Effector CD8-positive, alpha-beta T cell (primary cell): ENCODE measurements at regions not wholly inside any gene's neighbourhood (a gene's known extent, or its start where the extent isn't known, plus 50 kb on each side); places are given as distances from the start of the nearest gene placed in this dataset.
"Not testable (repeated sequence)": the region's sequence is repeated elsewhere in the genome, so short reads cannot be mapped to it uniquely, and the experiment has no call there.

Experiments used
- DNase-seq: peaks from one replicate; lab custom pipeline; 2025; lab: John Stamatoyannopoulos, UW

DNA sequence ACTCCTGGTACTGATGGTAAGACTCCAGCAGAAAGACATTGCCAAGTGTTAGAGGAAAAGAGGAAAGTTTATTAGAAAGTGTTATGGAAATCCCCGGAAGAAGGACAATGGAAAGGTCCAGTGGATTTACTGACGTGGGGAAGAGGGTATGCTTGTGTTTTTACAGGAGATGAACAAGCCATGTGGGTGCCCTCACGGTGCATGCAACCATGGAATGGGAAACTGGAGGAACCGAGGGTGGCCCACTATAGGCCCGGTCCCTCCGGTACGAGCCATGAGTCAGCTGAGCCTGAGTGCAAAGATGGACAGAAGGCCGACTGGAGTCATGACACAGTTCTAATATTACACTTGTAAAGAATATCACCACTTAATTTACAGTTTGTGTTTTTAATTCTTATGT is 123.3 kb upstream of the ZCCHC13 start:
- no peak for DNase-seq

DNA sequence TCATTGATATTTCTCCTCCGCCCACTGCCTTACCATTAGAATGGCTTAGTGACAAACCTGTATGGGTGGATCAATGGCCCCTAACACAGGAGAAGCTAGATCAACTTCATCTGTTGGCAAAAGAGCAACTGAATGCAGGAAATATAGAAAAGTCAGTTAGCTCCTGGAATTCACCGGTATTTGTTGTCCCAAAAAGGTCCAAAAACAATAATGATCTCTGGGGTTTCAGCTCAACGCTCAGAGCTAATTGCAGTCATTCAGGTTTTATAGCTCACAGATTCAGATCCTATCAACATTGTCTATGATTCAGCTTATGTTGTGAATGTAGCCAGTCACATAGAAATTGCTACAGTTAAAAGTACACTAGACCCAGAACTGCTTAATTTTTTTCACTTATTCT is 124.0 kb upstream of the ZCCHC13 start:
- DNase-seq = no peak

DNA sequence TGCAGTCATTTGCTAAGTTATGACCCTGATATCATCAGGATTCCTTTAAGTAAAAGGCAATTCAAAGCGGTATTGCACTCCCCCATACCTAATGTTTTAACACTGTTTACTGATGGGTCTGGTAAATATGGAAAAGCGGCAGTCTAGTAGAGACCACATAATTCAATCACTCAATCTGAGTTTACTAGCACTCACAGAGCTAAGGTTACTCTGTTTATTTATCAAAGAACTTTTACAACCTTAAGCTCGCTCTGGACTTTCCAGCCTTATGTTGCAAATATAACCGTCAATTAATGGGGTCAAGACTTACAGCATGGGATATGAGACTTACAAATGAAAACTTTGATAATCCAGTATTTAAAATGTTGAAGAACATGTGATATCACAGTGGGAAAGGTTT is 124.5 kb upstream of the ZCCHC13 start:
- no peak for DNase-seq

DNA sequence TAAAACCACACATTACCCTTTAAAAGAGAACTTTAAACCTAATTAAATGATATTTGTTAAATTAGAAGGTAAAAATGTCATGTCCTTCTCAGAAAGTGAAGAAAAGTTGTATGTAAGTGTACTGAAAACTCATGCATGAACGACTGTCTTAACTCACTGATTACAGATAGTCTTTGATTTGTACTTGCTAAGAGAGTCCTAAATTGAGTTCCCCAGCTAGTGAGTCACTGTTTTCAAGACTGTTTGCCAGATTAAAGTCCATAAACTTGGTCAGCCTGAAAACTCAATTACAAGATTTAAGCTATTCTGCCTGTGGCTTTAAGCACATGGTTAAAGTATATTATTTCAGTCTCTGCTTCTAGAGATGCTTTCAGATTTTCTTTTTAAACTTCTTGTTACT is 124.9 kb upstream of the ZCCHC13 start:
- no peak for DNase-seq

DNA sequence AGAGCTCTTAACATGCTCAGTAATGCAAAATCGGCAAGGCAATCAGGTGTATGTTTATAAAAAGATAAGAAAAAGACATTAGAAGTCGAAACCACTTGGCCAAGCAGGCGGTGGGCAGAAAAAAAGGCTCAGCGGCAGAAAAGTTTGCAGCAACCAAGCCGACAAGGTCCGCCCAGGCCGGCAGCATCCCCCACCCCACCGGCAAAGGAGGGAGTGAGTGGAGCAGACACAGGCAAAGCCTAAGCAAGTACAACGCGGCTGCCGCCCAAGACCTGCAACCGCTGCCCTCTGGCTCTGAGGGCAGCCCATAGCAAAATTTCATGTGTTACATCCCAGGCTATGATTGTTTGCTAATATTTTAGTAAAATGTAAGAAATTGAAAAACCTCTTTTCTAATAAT is 125.4 kb upstream of the ZCCHC13 start:
- DNase-seq = no peak

DNA sequence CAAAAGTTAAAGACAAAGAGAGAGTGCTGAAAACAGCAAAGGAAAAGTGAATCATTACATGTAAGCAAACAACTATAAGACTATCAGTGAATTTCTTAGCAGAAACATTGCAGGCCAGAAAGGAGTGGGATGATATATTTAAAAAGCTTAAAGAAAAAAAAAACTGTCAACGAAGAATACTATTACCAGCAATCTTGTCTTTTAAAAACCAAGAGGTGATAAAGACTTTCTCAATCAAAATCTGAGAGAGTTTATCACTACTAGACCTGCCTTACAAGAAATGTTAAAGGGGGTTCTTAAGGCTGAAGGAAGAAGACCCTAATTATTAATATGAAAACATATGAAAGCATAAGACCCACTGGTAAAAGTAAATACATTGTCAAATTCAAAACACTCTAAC is 132.5 kb upstream of the ZCCHC13 start:
- no peak for DNase-seq

DNA sequence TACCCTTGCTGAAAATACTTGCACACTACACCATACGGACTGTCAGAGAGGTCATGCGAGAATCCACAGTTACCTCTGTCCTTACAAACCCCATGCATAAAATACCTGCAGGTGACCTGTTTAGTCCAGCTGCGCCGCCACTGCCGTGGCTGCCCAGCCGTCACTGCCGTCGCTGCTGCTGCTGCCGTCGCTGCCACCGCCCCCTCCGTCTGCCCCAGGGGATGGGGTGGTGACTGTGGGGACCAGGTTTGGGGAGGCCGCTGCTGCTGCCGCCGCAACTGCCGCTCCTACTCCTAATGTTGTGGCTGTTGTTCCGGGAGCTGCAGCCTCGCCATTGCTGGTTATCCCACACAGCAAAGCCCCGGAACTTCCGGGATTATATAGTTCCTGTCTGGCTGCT is 141.8 kb upstream of the ZCCHC13 start:
- no peak for DNase-seq

DNA sequence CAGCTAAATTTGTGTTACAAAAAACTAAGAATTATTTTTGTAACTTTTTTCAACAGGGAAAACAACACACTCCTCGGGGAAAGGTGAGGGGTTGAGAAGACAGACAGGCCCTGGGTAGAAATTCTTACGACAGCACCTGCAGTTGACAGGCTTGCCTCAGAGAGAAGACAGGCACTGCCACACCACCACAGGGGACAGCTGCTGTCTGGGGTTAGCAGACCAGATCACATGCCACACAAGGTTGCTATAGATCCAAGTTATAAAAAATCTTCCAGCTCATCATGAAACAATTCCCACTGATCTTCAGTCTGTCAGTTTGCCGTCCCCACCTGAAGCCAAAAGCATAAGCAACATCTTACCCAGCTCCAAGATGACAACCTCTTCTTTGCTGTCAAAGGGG is 143.2 kb upstream of the ZCCHC13 start:
- no peak for DNase-seq

DNA sequence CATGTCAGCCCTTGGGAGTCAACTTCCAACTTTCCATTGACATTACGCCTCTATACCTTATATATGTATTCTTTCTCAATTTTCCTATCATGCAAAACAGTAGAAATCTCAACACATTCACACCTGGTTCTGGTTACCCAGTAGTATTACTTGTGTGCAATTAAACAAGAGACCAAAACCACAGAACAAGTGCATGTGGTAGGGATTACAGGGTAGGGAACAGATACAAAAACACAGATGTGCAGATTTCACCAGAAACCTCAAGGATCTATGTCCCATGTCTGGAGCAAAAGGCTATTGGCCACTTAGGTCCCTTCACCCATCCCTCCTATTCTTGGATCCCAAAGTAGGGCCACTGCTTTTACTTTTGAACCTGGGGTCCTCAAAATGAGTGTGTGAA is 143.6 kb upstream of the ZCCHC13 start:
- no peak for DNase-seq

DNA sequence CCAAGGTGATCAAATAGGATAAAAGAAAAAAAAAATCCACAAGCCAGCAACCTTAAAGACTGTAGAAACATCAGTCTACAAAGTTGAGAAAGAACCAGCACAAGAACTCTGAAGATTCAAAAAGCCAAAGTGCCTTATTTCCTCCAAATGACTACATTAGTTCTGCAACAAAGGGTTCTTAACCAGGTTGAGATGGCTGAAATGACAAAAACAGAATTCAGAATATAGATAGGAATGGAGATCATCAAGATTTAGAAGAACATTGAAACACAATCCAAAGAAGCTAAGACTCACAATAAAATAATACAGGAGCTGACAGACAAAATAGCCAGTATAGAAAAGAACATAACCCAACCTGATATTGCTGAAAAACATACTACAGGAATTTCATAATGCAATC is 156.5 kb upstream of the ZCCHC13 start:
- DNase-seq = no peak

DNA sequence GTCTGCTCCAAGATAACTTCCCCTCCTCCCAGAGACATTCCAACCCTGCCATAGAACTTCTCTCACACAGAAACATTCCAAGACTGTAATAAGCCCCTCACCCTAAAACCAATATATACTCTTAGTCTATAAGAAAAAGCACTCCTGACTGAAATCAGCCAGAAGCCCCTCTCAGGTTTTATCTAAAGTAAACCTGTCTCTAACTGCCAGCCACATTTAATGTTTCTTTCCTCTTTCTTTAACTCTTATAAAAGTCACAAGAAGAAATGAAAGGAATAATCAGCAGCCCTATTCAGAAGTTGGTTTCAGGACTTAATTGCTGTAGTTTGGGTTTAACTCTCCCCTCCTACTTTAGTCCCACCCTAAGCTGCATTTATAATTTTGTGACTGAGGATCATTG is 165.0 kb upstream of the ZCCHC13 start:
- no peak for DNase-seq

DNA sequence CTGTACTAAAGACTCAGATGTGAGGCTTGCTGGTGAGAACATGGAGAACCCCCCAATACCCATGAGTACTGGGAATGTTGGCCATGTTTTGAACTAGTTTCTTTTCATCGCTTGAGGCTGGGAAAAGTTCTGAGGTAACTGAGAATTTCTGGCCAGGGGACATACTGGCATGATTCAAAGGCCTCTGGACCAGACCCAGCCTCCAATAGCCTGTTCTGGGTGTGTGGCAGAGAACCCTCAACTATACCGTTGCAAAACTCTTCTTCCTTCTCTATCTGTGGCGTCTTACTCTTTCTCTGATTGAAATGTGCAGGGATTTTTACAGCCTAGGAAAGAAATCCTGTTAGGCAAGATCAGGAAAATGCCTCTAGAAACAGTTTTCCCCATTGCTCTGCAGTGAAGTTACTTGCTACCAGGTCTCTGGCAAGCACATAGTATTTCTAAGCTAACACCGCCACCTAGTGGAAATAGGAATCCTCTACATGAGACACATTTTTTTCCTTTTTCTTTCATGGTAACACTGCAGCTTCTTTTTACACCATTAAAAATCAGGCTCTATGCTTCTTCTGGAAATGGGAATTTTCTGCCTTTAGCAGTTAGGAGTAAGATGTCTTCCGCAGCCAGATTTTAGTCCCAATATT is 170.7 kb upstream of the ZCCHC13 start:
- no peak for DNase-seq

DNA sequence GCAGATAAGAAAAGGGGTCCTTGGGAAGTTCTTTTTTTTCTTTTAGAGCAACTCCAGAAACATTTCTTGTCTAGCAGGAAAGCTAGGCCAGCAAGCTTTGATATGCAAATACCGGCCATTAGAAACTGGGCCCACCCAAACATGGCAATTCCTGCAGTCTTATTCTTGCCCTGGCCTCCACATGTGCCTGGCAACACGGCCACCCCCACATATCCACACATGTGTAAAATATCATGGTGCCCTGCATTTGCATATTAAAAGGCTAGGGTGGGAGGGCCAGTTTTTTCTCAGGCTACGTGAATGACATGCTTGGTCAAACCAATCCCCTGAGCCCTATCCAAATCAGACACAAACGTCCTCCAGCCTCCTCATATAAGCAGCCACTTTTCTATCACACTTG is 171.7 kb upstream of the ZCCHC13 start:
- no peak for DNase-seq

DNA sequence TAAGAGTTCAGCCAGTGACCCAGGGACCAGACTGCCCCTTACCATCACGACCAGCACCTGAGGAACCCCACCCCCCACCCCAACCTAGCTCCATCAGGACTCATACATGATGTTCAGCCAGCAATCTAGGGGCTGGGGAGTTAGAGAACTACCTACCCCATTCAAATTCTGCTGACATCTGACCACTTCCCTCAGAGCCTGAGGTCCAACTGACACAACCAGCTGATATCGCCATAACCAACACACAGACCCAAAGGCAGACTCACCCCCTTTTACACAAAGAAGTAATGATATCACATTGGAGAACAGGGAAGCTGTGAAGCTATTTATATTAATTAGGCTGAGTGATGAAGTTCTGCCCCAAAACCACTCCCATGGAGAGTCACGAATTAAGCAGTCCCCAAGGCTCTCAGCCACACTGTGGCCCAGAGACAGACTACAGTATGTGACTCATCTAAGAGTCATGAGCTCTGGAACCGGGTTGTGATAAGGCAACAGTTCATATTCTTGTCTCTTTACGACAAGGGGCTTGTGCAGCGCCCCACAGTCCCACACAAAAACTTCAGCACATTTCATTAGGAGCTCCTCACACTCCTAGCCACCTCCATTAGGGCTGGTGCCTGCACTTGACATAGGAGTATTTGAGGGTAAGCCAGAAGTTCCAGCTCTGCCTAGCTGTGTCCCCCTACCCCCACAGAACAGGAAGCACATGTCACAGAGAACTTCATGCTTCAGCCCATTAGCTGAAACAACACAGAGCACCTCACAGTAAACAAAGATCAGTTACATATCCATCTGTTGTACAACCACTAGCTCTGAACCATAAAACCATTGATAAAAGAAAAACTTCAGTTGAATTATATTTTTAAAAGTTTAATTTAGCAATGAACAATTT is 184.7 kb upstream of the ZCCHC13 start:
- no peak for DNase-seq

DNA sequence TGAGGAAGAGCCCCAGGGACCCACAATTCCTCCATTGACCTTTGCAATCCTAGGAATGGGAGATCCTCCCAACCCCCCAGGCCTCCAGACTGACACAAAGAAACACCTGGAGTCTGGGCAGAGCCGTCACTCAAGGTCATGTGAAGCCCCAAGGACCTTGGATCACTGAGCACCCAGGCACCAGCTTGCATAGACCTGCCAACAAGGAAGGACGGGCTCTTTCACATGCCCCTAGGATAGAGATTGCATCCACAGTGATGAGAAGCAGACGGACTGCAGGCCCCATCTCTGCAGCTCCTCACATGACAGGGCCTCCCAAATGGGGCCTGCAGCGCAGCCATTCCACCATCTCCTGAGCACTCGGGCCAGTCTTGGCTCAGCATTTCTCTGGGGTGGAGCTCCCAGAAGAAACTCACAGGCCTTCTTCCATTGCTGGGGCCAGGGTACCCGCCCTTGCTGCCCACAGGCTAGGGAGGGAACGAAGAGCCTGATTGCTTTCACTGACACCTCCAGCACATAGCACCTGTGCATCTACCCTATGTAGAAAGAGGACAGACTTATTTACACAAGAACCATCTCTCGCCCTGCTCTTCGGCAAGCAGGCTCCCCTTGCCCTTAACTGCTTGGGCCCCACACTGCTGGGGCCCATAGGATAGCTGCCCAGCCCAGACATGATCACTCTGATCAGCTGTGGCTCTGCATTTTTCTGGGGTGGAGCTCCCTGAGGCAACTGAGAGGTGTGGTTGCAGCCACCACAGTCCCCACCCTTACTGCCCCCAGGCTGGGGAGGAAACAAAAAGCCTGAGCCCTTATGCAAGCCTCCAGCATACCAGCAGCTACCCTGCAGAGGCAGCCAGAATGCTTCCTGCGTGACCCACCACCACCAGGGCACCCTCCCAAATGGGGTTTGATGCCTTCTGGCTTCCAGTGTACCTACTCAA is 185.7 kb upstream of the ZCCHC13 start:
- DNase-seq = no peak

DNA sequence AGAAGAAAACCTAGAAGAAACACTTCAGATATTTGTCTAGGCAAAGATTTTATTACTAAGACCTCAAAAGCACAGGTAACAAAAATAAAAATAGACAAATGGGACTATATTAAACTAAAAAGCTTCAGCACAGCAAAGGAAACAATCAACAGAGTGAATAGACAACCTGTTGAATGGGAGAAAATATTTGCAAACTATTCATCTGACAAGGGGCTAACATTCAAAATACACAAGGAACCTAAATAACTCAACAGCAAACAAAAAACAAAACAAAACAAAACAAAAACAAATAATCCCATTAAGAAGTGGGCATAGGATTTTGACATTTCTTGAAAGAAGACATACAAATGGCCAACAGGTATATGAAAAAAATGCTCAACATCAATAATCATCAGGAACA is 192.7 kb upstream of the ZCCHC13 start:
- no peak for DNase-seq

DNA sequence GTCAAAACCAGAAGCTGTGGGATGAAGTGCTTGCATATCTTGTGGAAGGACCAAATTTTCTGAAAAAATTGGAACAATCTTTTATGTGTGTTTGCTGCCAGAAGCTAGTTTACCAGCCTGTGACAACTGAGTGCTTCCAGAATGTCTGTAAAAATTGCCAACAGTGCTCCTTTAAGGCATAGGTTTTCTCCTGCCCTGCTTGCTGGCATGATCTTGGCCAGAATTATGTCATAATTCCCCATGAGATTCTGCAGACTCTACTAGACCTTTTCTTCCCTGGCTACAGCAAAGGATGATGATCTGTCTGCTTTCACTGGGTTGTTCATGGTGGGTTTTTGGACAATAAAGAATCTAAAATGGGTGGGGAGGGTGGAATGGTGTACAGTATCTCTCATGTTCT is 196.3 kb upstream of the ZCCHC13 start:
- DNase-seq = no peak

DNA sequence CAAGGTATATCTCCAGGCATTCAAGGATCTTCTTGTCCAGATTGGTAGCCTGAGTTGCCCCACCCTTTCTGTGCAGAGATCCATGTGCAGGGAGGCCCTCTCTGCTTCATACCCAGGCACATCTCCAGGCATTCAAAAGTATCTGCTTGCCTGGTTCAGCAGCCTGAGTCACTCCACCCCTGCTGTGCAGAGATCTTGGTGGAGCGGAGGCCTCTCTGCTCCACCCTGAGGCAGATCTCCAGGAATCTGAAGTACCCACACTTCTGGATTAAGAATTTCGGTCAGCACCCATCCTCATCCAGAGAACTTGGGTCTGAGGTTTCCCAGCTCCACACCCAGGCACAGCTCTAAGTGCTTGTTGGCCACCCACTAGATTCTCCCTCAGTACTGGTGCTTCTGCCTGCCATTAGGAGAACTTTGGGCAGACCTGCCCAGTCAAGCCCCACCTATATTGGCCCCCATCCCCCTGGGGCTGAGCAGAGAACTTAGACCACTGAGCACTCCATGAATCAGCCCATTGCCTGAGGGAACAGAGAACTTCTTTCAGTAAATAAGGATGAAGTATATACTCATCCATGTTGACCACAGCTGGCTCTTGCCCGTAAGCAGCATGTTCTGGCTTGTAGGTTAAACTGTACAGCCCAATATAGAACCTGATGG is 199.5 kb upstream of the ZCCHC13 start:
- no peak for DNase-seq

DNA sequence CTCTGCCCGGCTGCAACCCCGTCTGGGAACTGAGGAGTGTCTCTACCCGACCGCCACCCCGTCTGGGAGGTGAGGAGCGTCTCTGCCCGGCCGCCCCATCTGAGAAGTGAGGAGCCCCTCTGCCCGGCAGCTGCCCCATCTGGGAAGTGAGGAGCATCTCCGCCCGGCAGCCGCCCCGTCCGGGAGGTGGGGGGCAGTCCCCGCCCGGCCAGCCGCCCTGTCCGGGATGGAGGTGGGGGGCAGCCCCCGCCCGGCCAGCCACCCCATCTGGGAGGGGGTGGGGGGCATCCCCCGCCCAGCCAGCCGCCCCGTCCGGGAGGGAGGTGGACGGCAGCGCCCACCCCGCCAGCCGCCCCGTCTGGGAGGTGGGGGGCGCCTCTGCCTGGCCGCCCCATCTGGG is 205.6 kb upstream of the ZCCHC13 start:
- DNase-seq = not testable (repeated sequence)

DNA sequence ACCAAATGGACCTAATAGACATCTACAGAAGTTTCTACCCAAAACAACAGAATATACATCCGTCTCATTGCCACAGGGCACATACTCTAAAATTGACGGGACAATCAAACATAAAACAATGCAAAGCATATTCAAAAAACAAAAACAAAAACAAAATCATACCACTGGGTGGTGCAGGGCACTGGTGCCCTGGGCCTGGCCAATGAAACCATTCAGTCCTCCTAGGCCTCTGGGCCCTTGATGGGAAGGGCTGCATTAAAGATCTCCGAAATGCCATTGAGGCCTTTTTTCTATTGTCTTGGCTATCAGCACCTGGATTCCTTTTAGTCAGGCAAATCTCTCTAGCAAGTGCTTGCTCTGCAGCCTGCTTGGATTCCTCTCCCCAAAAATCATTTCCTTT is 213.9 kb upstream of the ZCCHC13 start:
- DNase-seq = no peak

DNA sequence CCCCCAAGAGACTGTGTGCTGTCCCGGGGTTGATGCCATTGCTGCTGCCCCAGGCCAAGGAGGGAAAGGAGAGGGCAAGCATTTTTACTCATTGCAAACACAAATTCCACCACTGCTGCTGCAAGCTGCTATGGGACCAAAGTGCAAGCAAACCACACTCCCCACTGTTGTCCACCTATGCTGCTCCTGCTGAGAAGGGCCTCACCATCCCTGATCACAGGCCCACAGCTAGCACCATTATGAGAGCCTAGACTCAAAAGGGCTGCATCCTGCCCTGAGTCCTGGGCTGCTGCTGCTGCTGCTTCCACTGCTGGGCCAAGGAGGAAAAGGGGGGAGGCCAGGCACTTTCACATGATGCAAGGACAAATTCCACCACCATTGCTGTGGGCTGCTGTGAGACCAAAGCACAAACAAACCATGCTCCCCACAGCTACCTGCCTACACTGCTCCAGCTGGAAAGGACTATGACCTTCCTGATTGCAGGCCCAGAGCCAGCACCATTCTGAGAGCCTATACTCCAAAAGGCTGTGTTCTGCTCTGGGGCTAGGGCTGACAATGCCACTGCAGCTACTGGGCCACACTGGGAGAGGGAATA is 218.2 kb upstream of the ZCCHC13 start:
- DNase-seq = no peak

DNA sequence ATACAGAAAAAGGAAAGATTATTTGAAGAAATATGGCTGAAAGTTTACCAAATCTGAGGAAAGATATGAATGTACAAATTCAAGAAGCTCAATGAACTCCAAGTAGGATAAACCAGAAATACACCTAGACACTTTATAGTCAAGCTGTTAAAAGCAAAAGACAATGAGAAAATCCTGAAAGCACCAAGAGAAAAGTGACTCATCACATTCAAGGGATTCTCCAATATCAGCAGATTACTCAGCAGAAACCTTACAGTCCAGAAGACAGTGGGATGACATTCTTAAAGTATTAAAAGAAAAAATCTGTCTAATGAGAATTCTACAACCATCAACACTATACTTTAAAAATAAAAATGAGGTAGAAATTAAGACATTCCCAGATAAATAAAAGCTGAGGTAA is 223.8 kb upstream of the ZCCHC13 start:
- no peak for DNase-seq
